PC-3 (cell line): ENCODE measurements at regions not wholly inside any gene's neighbourhood (a gene's known extent, or its start where the extent isn't known, plus 50 kb on each side); places are given as distances from the start of the nearest gene placed in this dataset.

Source experiments
- ATAC-seq: fragments of 200-7000 bp; cut with Tn5 transposase; 2 replicates; pipeline ENCODE4 v1.9.1; 2020; ENCODE audit warnings: mild to moderate bottlenecking, moderate library complexity
- BruUV-seq: library from RNA; stranded (reverse); fragments of 400-500 nt; replicated peaks from 2 replicates; lab custom pipeline; 2021; lab: Mats Ljungman, UMichigan
- CTCF ChIA-PET: fragments of 300-600 bp; sonication (Branson Sonifier 250); formaldehyde crosslinking; loops from one replicate; lab custom pipeline; 2022; ENCODE audit warnings: antibody characterized with exemption; lab: Charles Lee
- POLR2A ChIA-PET: fragments of 300-600 bp; sonication (Branson Sonifier 250); formaldehyde crosslinking; loops from one replicate; lab custom pipeline; 2022; ENCODE audit warnings: antibody characterized with exemption; ENCODE audit not compliant: unreplicated experiment; lab: Charles Lee
- DNase-seq: peaks from one replicate; pipeline ENCODE4 v3.0.0-alpha.2; 2015
- H2AFZ ChIP-seq: fragments of 300-600 bp; sonication (generic); 2 replicates; pipeline ENCODE4 v1.6.0; 2016; ENCODE audit warnings: antibody characterized with exemption, low read length
- H3F3A ChIP-seq: fragments of 300-600 bp; sonication (generic); one replicate; pipeline ENCODE4 v1.6.0; 2017; ENCODE audit warnings: antibody characterized with exemption, low read length, control low read depth, mild to moderate bottlenecking; ENCODE audit not compliant: unreplicated experiment
- H3K27ac ChIP-seq: fragments of 300-600 bp; sonication (generic); 2 replicates; pipeline ENCODE4 v1.5.1; 2016; ENCODE audit warnings: mild to moderate bottlenecking, low read length
- H3K27me3 ChIP-seq: fragments of 300-600 bp; sonication (generic); 2 replicates; pipeline ENCODE4 v1.6.1; 2016; ENCODE audit warnings: low read length, mixed read lengths
- H3K36me3 ChIP-seq: fragments of 300-600 bp; sonication (generic); 2 replicates; pipeline ENCODE4 v1.6.1; 2016; ENCODE audit warnings: low read depth, mixed run types, low read length, mixed read lengths
- H3K4me1 ChIP-seq: fragments of 300-600 bp; sonication (generic); 2 replicates; pipeline ENCODE4 v1.5.1; 2016; ENCODE audit warnings: low read length; ENCODE audit not compliant: insufficient read depth
- H3K4me2 ChIP-seq: fragments of 300-600 bp; sonication (generic); 2 replicates; pipeline ENCODE4 v1.6.0; 2016; ENCODE audit warnings: low read length
- H3K4me3 ChIP-seq: fragments of 300-600 bp; sonication (generic); 2 replicates; pipeline ENCODE4 v1.5.1; 2016; ENCODE audit warnings: mild to moderate bottlenecking, low read length, mixed read lengths
- H3K79me2 ChIP-seq: fragments of 300-600 bp; sonication (generic); 2 replicates; pipeline ENCODE4 v1.6.1; 2017; ENCODE audit warnings: low read length, mixed read lengths
- H3K9ac ChIP-seq: fragments of 300-600 bp; sonication (generic); 2 replicates; pipeline ENCODE4 v1.6.0; 2016; ENCODE audit warnings: mild to moderate bottlenecking, low read length
- H3K9me2 ChIP-seq: fragments of 300-600 bp; sonication (generic); replicated peaks from 2 replicates; pipeline ENCODE4 v1.6.1; 2016; ENCODE audit warnings: mixed run types, low read length, mixed read lengths
- H3K9me3 ChIP-seq: fragments of 300-600 bp; sonication (generic); 2 replicates; pipeline ENCODE4 v1.6.1; 2016; ENCODE audit warnings: low read length, mixed read lengths
- H4K20me1 ChIP-seq: fragments of 300-600 bp; sonication (generic); 2 replicates; pipeline ENCODE4 v1.6.1; 2016; ENCODE audit warnings: low read length, mixed read lengths
- CTCF ChIP-seq: fragments of 300-600 bp; sonication (generic); conservative IDR thresholded peaks from 2 replicates; pipeline ENCODE4 v1.5.1; 2017; ENCODE audit warnings: antibody characterized with exemption, low read depth, mild to moderate bottlenecking, low read length
- EZH2 ChIP-seq: fragments of 300-600 bp; sonication (generic); IDR thresholded peaks from one replicate; pipeline ENCODE4 v1.6.1; 2017; ENCODE audit warnings: antibody characterized with exemption, mild to moderate bottlenecking, low read length; ENCODE audit not compliant: unreplicated experiment
- EZH2phosphoT487 ChIP-seq: fragments of 300-600 bp; sonication (generic); IDR thresholded peaks from 2 replicates; pipeline ENCODE4 v1.6.1; 2018; ENCODE audit warnings: mild to moderate bottlenecking, antibody characterized with exemption, low read length, borderline replicate concordance
- intact Hi-C: fragments of 100-400 bp; cut with micrococcal nuclease; formaldehyde crosslinking; loops from 2 replicates; pipeline ENCODE4 v1.9.0; 2023

DNA sequence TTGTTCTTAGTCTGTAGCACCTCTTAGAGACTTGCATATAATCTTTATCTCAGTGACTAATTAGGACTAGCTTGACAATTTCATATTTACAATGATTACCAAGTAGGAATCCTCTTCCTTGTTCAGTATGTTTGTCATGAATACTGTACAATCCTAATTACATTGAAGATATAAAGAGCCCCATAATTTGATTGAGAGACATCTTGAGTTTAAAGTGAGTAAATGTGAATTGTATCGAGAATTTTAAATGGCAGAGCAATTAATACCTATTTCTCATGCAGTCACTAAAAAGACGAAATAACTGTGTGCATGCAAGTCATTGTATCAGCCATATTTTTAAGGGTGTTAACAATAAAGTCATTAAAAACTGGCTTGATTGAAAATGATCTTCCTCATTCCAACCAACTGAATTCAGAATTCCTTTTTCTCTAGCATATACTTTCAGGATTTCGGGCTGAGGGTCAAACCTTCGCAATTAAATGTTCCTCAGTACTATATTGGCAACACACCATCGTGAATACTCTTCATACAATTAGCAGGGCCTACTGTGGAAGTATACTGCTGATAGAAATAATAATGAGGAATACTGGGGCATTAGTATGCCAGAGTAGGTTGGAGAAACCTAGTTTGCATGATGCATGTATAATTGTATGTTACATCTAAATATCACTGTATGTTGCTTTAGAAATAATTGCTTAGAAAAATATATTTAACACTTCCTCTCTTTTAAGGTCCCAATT, 284.7 kb upstream of the TMEM161B start:
- ChIA-PET POLR2A (no interaction called here), CTCF (no interaction called here)
- intact Hi-C loops, result no loop called here
- no peak for ATAC-seq
- H3K36me3 ChIP-seq, result no peaks in the 10 kb centered on the region
- H3K9me3 ChIP-seq, result no peaks in the 10 kb centered on the region
- no peak overlapping the region for H3K9ac ChIP-seq
- H2AFZ ChIP-seq, result no peak overlapping the region
- TF ChIP-seq CTCF (no peak), EZH2phosphoT487 (no peak), EZH2 (no peak)
- no peak overlapping the region for H3K27ac ChIP-seq
- H3K79me2 ChIP-seq, result no peaks in the 10 kb centered on the region
- no peaks in the 10 kb centered on the region for H3F3A ChIP-seq
- H3K27me3 ChIP-seq, result no peaks in the 10 kb centered on the region
- BruUV-seq, result no TSS peak
- H3K4me1 ChIP-seq, result no peaks in the 10 kb centered on the region
- no peaks in the 10 kb centered on the region for H4K20me1 ChIP-seq
- no peak overlapping the region for H3K4me3 ChIP-seq
- H3K9me2 ChIP-seq, result no peaks in the 10 kb centered on the region
- DNase-seq, result no peak
- H3K4me2 ChIP-seq, result no peak overlapping the region

DNA sequence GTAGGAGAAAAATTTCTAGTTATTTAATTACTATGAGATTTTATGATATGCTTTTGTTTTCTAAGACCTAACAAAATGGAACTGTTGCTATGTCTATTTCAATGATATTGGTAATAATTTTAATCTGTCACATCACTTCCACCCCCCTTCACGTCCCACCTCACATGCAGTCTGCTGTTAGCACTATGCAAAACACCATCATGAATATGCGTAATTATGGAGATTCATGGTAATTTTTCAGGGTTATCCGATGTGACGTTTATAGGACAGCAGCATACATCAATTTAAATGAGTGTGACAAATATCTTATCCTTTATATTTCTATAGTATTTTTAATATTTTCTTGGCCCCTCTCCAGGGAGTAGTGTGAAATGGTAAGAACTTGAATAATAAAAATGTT, 283.8 kb upstream of the TMEM161B start:
- H3K27ac ChIP-seq, result no peak overlapping the region
- ATAC-seq, result no peak

More for the DNA sequence above, 283.8 kb upstream of the TMEM161B start:
- intact Hi-C loops, result no loop called here
- ChIA-PET CTCF (no interaction called here), POLR2A (no interaction called here)
- H2AFZ ChIP-seq, result no peak overlapping the region
- no peaks in the 10 kb centered on the region for H3F3A ChIP-seq
- H3K4me2 ChIP-seq, result no peak overlapping the region
- no peak for DNase-seq
- no peaks in the 10 kb centered on the region for H3K4me1 ChIP-seq
- no peaks in the 10 kb centered on the region for H3K9me3 ChIP-seq
- H3K9ac ChIP-seq, result no peak overlapping the region
- no peaks in the 10 kb centered on the region for H3K9me2 ChIP-seq
- no peaks in the 10 kb centered on the region for H3K36me3 ChIP-seq
- no peak overlapping the region for H3K4me3 ChIP-seq
- no TSS peak for BruUV-seq
- H3K79me2 ChIP-seq, result no peaks in the 10 kb centered on the region
- TF ChIP-seq EZH2 (no peak), CTCF (no peak), EZH2phosphoT487 (no peak)
- no peaks in the 10 kb centered on the region for H4K20me1 ChIP-seq
- H3K27me3 ChIP-seq, result no peaks in the 10 kb centered on the region
